Trophoblast cell (in vitro differentiated cells and primary cell): ENCODE measurements at regions not wholly inside any gene's neighbourhood (a gene's known extent, or its start where the extent isn't known, plus 50 kb on each side); places are given as distances from the start of the nearest gene placed in this dataset.

Experiments used
- DNase-seq, 2 donors: peaks; one replicate each; pipeline ENCODE4 v3.0.0-alpha.2; 2016
- H2AFZ ChIP-seq: 2 replicates; pipeline ENCODE4 v1.6.1; 2013; ENCODE audit warnings: low read length, moderate library complexity, mild to moderate bottlenecking; ENCODE audit not compliant: insufficient read depth, poor library complexity
- H2AK5ac ChIP-seq: 2 replicates; pipeline ENCODE4 v1.6.1; 2013; ENCODE audit warnings: mild to moderate bottlenecking, low read length
- H2BK120ac ChIP-seq: 2 replicates; pipeline ENCODE4 v1.6.1; 2013; ENCODE audit warnings: low read length, mild to moderate bottlenecking, moderate library complexity; ENCODE audit not compliant: insufficient read depth, poor library complexity
- H2BK12ac ChIP-seq: 2 replicates; pipeline ENCODE4 v1.6.1; 2013; ENCODE audit warnings: mild to moderate bottlenecking, low read length, moderate library complexity
- H2BK5ac ChIP-seq: 2 replicates; pipeline ENCODE4 v1.6.1; 2013; ENCODE audit warnings: low read length, low read depth, moderate library complexity, mild to moderate bottlenecking; ENCODE audit not compliant: poor library complexity
- H3K14ac ChIP-seq: 2 replicates; pipeline ENCODE4 v1.6.1; 2013; ENCODE audit warnings: mild to moderate bottlenecking, low read length
- H3K18ac ChIP-seq: 2 replicates; pipeline ENCODE4 v1.6.1; 2013; ENCODE audit warnings: mild to moderate bottlenecking, low read length
- H3K23ac ChIP-seq: 2 replicates; pipeline ENCODE4 v1.6.1; 2013; ENCODE audit warnings: low read length
- H3K27ac ChIP-seq: 2 replicates; pipeline ENCODE4 v1.5.1; 2013; ENCODE audit warnings: low read depth, mild to moderate bottlenecking, inconsistent platforms, low read length, moderate library complexity
- H3K27me3 ChIP-seq: 2 replicates; pipeline ENCODE4 v1.6.1; 2013; ENCODE audit warnings: inconsistent platforms, mild to moderate bottlenecking, low read length, moderate library complexity; ENCODE audit not compliant: insufficient read depth
- H3K36me3 ChIP-seq, 2 experiments: 1 replicate in 1 of 2; 2 replicates in 1 of 2; pipeline ENCODE4 v1.6.1; 2013; ENCODE audit warnings: low read length in 2 of 2, mild to moderate bottlenecking in 2 of 2, moderate library complexity in 1 of 2; ENCODE audit not compliant: insufficient read depth in 2 of 2, control insufficient read depth in 1 of 2
- H3K4ac ChIP-seq: 2 replicates; pipeline ENCODE4 v1.6.1; 2013; ENCODE audit warnings: low read depth, mild to moderate bottlenecking, low read length, moderate library complexity
- H3K4me1 ChIP-seq, 2 experiments: 1 replicate in 1 of 2; 2 replicates in 1 of 2; pipeline ENCODE4 v1.6.1; 2013; ENCODE audit warnings: low read length in 2 of 2, mild to moderate bottlenecking in 2 of 2, moderate library complexity in 1 of 2; ENCODE audit not compliant: insufficient read depth in 2 of 2, control insufficient read depth in 1 of 2
- H3K4me2 ChIP-seq: 2 replicates; pipeline ENCODE4 v1.6.1; 2013; ENCODE audit warnings: inconsistent platforms, mild to moderate bottlenecking, low read length, moderate library complexity
- H3K4me3 ChIP-seq: 2 replicates; pipeline ENCODE4 v1.5.1; 2013; ENCODE audit warnings: mild to moderate bottlenecking, low read depth, low read length, inconsistent platforms
- H3K79me1 ChIP-seq: one replicate; pipeline ENCODE4 v1.6.1; 2013; ENCODE audit warnings: low read length
- H3K79me2 ChIP-seq: 2 replicates; pipeline ENCODE4 v1.6.1; 2013; ENCODE audit warnings: low read length, mild to moderate bottlenecking; ENCODE audit not compliant: control insufficient read depth, insufficient read depth, poor library complexity
- H3K9ac ChIP-seq: 2 replicates; pipeline ENCODE4 v1.6.1; 2013; ENCODE audit warnings: mild to moderate bottlenecking, low read length
- H3K9me3 ChIP-seq: 2 replicates; pipeline ENCODE4 v1.6.1; 2013; ENCODE audit warnings: low read depth, mild to moderate bottlenecking, control low read depth, inconsistent platforms, low read length; ENCODE audit not compliant: insufficient read depth
- H4K12ac ChIP-seq: 2 replicates; pipeline ENCODE4 v1.6.1; 2013; ENCODE audit warnings: low read depth, mild to moderate bottlenecking, low read length, moderate library complexity
- H4K8ac ChIP-seq: 2 replicates; pipeline ENCODE4 v1.6.1; 2013; ENCODE audit warnings: low read depth, mild to moderate bottlenecking, low read length, moderate library complexity
- H4K91ac ChIP-seq: one replicate; pipeline ENCODE4 v1.6.1; 2013; ENCODE audit warnings: low read depth, mild to moderate bottlenecking, low read length, moderate library complexity
- WGBS: extraction: QIAGEN DNeasy Blood & Tissue Kit; methylation state at CpG from one replicate; pipeline ENCODE4 v1.1.7; 2013; ENCODE audit warnings: missing lambda C conversion rate; ENCODE audit not compliant: insufficient read length, insufficient coverage; ENCODE audit errors: extremely low coverage; 5-methylcytosine and 5-hydroxymethylcytosine counted together

- Histone ChIP-seq H3K36me3 (no peaks in the 10 kb centered on the region), H3K4ac (no peak overlapping the region), H3K9me3 (no peaks in the 10 kb centered on the region), H3K9ac (no peak overlapping the region), H2BK12ac (no peak overlapping the region), H2BK5ac (no peak overlapping the region), H2AK5ac (no peak overlapping the region), H3K79me1 (no peaks in the 10 kb centered on the region), H4K8ac (no peak overlapping the region), H3K4me3 (no peak overlapping the region), H3K4me2 (no peak overlapping the region), H2AFZ (no peak overlapping the region), H3K14ac (no peak overlapping the region), H3K79me2 (no peaks in the 10 kb centered on the region), H4K91ac (no peak overlapping the region), H4K12ac (no peak overlapping the region), H3K18ac (no peak overlapping the region), H2BK120ac (no peak overlapping the region), H3K4me1 (no peaks in the 10 kb centered on the region), H3K23ac (no peak overlapping the region), H3K27me3 (no peaks in the 10 kb centered on the region), H3K27ac (no peak overlapping the region)
- DNase-seq: no peak
- no CpG with 5 or more reads among the region's 1 CpG for WGBS
Observed at GRCh38 chr2:204086167-204086566, 149.6 kb downstream of the ICOS start.

DNA sequence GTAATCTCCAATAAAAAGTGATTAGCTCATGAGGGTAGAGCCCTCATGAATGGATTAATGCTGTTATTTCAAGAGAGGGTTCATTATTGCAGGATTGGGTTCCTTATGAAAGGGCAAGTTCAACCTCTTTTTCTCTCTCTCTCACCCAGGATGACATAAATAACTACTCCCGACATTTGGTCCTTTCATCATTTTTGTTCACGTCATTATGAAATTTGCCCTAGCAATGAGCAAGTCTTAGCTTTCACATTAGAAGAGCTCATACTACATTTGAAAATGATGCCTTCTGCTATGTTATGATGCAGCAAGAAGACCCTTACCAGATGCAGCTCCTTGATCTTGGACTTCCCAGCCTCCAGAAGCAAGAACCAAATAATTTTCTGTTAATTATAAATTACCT is 152.5 kb downstream of the ICOS start:
- no peak overlapping the region for H4K8ac ChIP-seq
- H3K14ac ChIP-seq: no peak overlapping the region
- H3K18ac ChIP-seq: no peak overlapping the region
- no peak overlapping the region for H4K12ac ChIP-seq
- WGBS: no CpG with 5 or more reads among the region's 2 CpGs
- no peak for DNase-seq
- no peaks in the 10 kb centered on the region for H3K36me3 ChIP-seq
- H3K23ac ChIP-seq: no peak overlapping the region
- H3K79me1 ChIP-seq: no peaks in the 10 kb centered on the region
- no peak overlapping the region for H3K4me3 ChIP-seq
- H3K9ac ChIP-seq: no peak overlapping the region
- H3K79me2 ChIP-seq: no peaks in the 10 kb centered on the region
- no peaks in the 10 kb centered on the region for H3K4me1 ChIP-seq
- H2BK120ac ChIP-seq: no peak overlapping the region
- no peaks in the 10 kb centered on the region for H3K9me3 ChIP-seq
- H3K4ac ChIP-seq: no peak overlapping the region
- no peak overlapping the region for H2BK12ac ChIP-seq
- H4K91ac ChIP-seq: no peak overlapping the region
- H2AK5ac ChIP-seq: no peak overlapping the region
- no peak overlapping the region for H2AFZ ChIP-seq
- no peaks in the 10 kb centered on the region for H3K27me3 ChIP-seq
- H2BK5ac ChIP-seq: no peak overlapping the region
- H3K4me2 ChIP-seq: no peak overlapping the region
- H3K27ac ChIP-seq: no peak overlapping the region

DNA sequence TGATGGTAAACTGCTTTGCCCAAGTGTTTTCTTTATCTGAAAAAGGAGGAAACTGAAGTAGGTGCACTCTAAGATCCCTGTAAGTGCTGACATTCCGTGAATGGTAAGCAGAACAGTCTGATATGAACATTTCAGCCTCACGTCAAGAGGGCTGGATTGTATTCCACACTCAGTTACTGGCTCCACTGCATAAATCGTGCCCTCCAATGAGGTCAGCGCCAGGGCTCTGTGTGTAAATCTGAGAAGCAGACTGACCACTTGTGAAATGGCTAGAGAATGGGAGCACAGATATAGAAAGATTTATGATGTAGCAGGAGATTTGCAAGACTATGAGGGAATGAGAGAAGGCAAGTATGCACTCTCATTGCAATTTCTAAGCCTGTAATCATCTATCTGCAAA is 153.0 kb downstream of the ICOS start:
- no peaks in the 10 kb centered on the region for H3K4me1 ChIP-seq
- no peak overlapping the region for H3K27ac ChIP-seq
- no peaks in the 10 kb centered on the region for H3K79me2 ChIP-seq
- no peak overlapping the region for H2BK5ac ChIP-seq
- H2BK12ac ChIP-seq: no peak overlapping the region
- no peaks in the 10 kb centered on the region for H3K9me3 ChIP-seq
- no peak overlapping the region for H3K23ac ChIP-seq
- no peak overlapping the region for H3K4me2 ChIP-seq
- H3K14ac ChIP-seq: no peak overlapping the region
- no peaks in the 10 kb centered on the region for H3K27me3 ChIP-seq
- H3K4me3 ChIP-seq: no peak overlapping the region
- no peak overlapping the region for H3K18ac ChIP-seq
- no peaks in the 10 kb centered on the region for H3K36me3 ChIP-seq
- no peak overlapping the region for H2AK5ac ChIP-seq
- no peak overlapping the region for H3K4ac ChIP-seq
- H3K9ac ChIP-seq: no peak overlapping the region
- no peak overlapping the region for H4K91ac ChIP-seq
- H4K8ac ChIP-seq: no peak overlapping the region
- H2AFZ ChIP-seq: no peak overlapping the region
- WGBS: no CpG with 5 or more reads among the region's 4 CpGs
- no peak for DNase-seq
- H4K12ac ChIP-seq: no peak overlapping the region
- no peak overlapping the region for H2BK120ac ChIP-seq
- H3K79me1 ChIP-seq: no peaks in the 10 kb centered on the region

DNA sequence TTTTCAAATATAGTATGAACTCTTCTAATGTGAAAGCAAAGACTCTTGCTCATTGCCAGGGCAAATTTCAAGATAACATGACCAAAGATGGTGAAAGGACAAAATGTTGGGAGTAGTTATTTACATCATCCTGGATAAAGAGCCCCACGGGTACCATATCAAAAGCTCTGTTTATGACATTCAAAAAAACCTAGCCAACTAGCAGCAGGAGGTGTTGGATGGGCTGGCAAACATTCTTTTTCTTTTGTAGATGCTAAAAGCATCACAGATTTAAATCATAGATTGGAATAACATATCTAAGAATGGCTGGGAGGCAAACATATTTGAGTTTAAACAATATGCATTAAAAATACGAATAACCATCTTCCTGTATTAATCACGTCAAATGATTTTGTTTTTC is 153.5 kb downstream of the ICOS start:
- Histone ChIP-seq H3K79me1 (no peaks in the 10 kb centered on the region), H2BK12ac (no peak overlapping the region), H3K4me2 (no peak overlapping the region), H3K36me3 (no peaks in the 10 kb centered on the region), H2BK5ac (no peak overlapping the region), H4K91ac (no peak overlapping the region), H3K18ac (no peak overlapping the region), H3K27ac (no peak overlapping the region), H3K4me1 (no peaks in the 10 kb centered on the region), H3K4ac (no peak overlapping the region), H3K23ac (no peak overlapping the region), H2AK5ac (no peak overlapping the region), H3K27me3 (no peaks in the 10 kb centered on the region), H3K9me3 (no peaks in the 10 kb centered on the region), H2BK120ac (no peak overlapping the region), H3K4me3 (no peak overlapping the region), H3K14ac (no peak overlapping the region), H3K9ac (no peak overlapping the region), H4K12ac (no peak overlapping the region), H2AFZ (no peak overlapping the region), H4K8ac (no peak overlapping the region), H3K79me2 (no peaks in the 10 kb centered on the region)
- WGBS: no CpG with 5 or more reads among the region's 3 CpGs
- DNase-seq: no peak
